ENCODE measurements at regions not wholly inside any gene's neighbourhood (a gene's known extent, or its start where the extent isn't known, plus 50 kb on each side); places are given as distances from the start of the nearest gene placed in this dataset.
A peak's percentile ranks its signal among the peaks of the same experiment; 100 is the strongest.
"Not testable (repeated sequence)": the region's sequence is repeated elsewhere in the genome, so short reads cannot be mapped to it uniquely, and the experiment has no call there.

- DNase-seq = no peak
These were observed 144.3 kb downstream of the FCRL5 start for GRCh38 chr1:157407917-157408525.

GRCh38 chr1:157407367-157407766, 144.9 kb downstream of the FCRL5 start:
- DNase-seq = no peak

GRCh38 chr1:157405662-157406061, 146.7 kb downstream of the FCRL5 start:
- no peak for DNase-seq

GRCh38 chr1:157404614-157405013, 147.7 kb downstream of the FCRL5 start:
- DNase-seq = no peak

GRCh38 chr1:157404063-157404501, 148.2 kb downstream of the FCRL5 start:
- DNase-seq = no peak

GRCh38 chr1:157403608-157404007, 148.7 kb downstream of the FCRL5 start:
- DNase-seq = no peak

- no peak for DNase-seq
These were observed 149.1 kb downstream of the FCRL5 start for GRCh38 chr1:157403203-157403602.

- DNase-seq = no peak
These were observed 151.5 kb downstream of the FCRL5 start for GRCh38 chr1:157400766-157401165.

GRCh38 chr1:157399984-157400382, 152.3 kb downstream of the FCRL5 start:
- no peak for DNase-seq

GRCh38 chr1:157399343-157399983, 152.9 kb downstream of the FCRL5 start:
- DNase-seq = no peak

GRCh38 chr1:157390651-157391050, 161.7 kb downstream of the FCRL5 start:
- no peak for DNase-seq

- DNase-seq = no peak
These were observed 164.3 kb downstream of the FCRL5 start for GRCh38 chr1:157388057-157388456.

GRCh38 chr1:157384258-157384657, 168.1 kb downstream of the FCRL5 start:
- DNase-seq = no peak

- no peak for DNase-seq
These were observed 170.0 kb downstream of the FCRL5 start for GRCh38 chr1:157382351-157382750.

- DNase-seq = no peak
These were observed 171.8 kb downstream of the FCRL5 start for GRCh38 chr1:157380523-157380922.

GRCh38 chr1:157377280-157377713, 175.0 kb downstream of the FCRL5 start:
- DNase-seq = peak; percentile 41

- DNase-seq = no peak
These were observed 175.6 kb downstream of the FCRL5 start for GRCh38 chr1:157376681-157377080.

GRCh38 chr1:157372311-157372710, 180.0 kb downstream of the FCRL5 start:
- DNase-seq = not testable (repeated sequence)

GRCh38 chr1:157371826-157372225, 180.5 kb downstream of the FCRL5 start:
- DNase-seq = no peak

- DNase-seq = no peak
These were observed 181.1 kb downstream of the FCRL5 start for GRCh38 chr1:157371221-157371620.

GRCh38 chr1:157370698-157371097, 181.6 kb downstream of the FCRL5 start:
- no peak for DNase-seq

- DNase-seq = peak; percentile 51
These were observed 182.3 kb downstream of the FCRL5 start for GRCh38 chr1:157369808-157370521.

- DNase-seq = not testable (repeated sequence)
These were observed 183.4 kb downstream of the FCRL5 start for GRCh38 chr1:157368941-157369340.

- DNase-seq = no peak
These were observed 184.0 kb downstream of the FCRL5 start for GRCh38 chr1:157368363-157368762.

Data from NCI-H748 treated with DMSO at 0.1 percent for 48 hours (cell line).